CD4-positive, alpha-beta T cell treated with Interleukin-4 for 1 hour (primary cell): ENCODE measurements at regions not wholly inside any gene's neighbourhood (a gene's known extent, or its start where the extent isn't known, plus 50 kb on each side); places are given as distances from the start of the nearest gene placed in this dataset.
"Not testable (repeated sequence)": the region's sequence is repeated elsewhere in the genome, so short reads cannot be mapped to it uniquely, and the experiment has no call there.

Source experiments
- DNase-seq, 2 donors: peaks; one replicate each; pipeline ENCODE4 v3.0.0-alpha.2; 2020 to 2022

DNA sequence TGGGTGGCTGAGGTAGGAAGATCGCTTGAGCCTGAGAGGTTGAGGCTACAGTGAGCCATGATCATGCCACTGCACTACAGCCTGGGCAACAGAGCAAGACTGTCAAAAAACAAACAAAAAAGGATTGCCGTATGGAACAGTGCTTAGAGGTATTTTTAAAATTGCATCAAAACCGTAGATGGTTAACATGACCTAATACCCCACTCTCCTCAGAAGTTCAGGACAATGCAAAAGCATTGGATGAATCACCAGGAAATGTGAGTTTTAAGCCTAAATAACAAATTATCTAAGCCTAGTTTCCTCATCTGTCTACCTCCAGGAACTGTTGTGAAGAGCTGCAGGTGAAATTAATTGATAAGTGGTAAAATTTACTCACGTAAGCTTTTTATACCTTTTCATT, 123.8 kb upstream of the ID4 start:
- no peak for DNase-seq

- no peak for DNase-seq
These were observed 123.2 kb upstream of the ID4 start for GRCh38 chr6:19713984-19714383.

DNA sequence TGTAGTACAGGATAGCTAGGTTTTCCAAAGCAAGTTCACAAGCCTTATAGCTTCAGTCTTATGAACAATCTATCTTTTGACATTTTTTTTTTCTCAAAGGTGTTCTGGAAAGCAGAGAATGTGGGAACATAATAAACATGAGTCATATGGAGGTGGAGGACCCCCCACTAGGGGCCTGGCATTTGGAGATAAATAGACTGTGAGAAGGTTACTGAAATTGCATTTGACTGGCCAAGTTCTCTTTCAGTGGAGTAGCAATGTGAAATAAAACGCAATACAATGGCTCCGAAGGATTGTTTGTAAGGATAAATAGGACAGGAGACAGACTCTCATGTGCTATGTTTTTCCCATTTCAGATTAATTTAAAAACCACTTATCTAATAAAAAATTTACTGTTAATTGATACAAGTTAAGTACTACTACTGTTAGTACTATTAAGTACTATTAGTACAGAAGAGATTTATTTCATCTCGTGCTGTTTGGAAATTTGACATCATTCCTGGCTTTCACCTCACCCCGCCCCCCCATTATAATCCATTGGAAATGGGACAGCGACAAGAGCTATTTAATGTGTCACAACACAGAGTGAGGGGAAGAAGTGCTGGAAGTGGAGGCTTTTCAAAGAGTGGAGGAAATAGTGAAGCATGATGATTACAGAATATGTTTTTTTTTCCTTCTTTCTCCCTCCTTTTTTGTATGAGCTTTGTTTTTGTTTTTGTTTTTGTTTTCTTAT, 122.6 kb upstream of the ID4 start:
- DNase-seq, result no peak

GRCh38 chr6:19715167-19715551, 122.0 kb upstream of the ID4 start:
- DNase-seq, result no peak

DNA sequence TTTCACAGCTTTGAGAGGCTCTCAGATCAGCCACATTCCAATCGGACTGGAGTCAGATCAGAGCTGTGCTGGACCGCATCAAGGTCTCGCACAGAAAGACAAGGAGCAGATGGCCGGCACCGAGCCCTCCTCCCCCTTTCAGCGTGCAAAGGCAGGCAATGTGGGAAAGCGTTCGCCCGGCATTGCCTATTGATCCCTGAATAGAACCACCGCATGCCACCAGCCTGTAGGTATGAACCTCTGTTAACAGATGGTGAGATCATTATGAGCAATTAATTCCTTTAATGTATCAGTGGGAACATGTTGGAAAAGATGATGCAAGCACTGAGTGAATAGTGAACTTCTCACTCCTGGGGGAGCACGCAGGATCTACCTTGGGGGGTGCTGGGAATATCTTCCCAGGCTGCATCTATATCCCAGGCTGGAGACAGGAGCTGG, 117.5 kb upstream of the ID4 start:
- no peak for DNase-seq

- DNase-seq, result no peak
These were observed 115.3 kb upstream of the ID4 start for GRCh38 chr6:19721766-19722377.

DNA sequence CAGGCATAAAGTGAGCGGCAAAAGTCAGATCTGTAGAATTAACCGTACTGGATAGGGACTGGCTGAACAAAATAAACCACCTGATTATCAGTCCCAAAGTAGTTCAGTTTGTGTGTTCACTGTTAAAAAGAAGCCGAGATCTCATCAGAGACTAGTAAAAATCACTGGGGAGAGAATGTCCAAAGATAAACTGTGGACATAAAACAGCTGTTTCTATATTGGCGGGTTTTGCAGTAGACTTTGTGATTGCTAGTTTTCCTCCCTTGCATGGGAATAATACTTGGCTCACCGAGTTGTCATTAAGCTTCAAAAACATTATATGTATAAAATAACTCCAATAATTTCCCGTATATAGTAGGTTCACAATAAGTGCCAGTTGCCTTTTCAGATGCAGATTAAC, 114.2 kb upstream of the ID4 start:
- no peak for DNase-seq

DNA sequence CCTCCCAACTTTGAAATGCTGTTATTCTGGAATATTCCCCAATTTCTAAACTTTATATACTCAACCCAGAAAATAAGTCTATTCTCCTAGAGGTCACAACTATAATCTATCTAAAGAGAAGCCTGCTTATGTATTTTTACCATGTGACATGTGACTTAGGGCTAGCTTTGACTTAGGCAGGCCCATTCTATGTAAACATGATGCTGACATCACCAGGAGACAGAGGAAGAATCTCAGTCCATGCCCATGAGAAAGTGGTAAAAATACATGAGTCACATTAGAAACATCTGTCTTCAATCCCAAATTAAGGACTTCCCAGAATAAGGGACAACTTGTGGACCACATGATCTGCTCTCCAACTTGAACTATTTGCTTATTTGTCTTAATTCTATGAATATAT, 113.6 kb upstream of the ID4 start:
- DNase-seq, result no peak

GRCh38 chr6:19725436-19725835, 111.7 kb upstream of the ID4 start:
- DNase-seq, result not testable (repeated sequence)

DNA sequence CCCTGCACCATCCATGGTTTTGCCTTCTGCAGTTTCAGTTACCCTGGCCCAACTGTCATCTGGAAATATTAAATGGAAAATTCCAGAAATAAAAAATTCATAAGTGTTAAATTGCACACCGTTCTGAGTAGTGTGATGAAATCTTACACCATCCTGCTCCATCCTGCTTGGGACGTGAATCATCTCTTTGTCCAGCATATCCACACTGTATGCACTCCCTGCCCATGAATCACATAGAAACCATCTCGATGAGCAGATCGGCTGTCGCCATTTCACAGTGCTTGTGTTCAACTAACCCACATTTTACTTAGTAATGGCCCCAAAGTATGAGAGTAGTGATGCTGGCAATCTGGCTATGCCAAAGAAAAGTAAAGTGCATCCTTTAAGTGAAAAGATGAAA, 105.9 kb upstream of the ID4 start:
- no peak for DNase-seq

DNA sequence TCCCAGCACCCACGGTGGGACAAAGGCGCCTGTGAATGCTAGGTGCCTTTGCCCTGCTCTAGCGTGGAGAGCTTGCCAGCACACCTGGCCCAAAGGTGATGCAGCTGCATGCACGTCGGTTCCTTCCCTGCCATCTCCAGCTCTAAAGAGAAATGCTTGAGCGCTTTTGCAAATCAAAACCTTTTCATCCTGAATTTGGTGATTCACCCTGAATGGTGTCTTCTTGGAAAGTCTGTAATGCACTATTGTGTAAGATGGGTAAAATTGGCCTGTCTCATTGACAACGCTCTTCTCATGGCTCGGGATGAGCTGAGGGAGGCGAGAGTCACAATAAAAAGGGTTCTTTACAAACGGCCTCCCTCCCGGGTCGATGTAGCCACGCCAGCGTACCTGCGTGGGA, 103.1 kb upstream of the ID4 start:
- DNase-seq, result no peak

DNA sequence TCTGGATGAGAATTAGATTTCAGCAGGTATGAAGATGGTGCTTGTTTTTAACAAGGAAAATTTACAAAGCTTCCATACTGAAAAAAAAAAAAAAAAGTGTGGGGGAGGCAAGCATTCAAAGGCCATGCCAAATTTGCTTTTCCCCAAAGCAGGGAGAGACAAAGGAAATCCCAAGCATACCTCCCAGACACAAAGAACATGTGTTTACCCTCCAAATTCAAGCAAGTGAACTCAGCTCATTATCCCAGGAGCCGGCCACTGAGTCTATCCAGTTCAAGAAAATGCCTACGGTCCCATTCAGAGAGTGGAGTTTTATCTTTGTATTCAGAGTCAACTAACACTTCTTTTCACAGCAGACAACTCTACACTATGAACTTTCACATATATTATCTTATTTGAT, 102.7 kb upstream of the ID4 start:
- DNase-seq, result no peak

DNA sequence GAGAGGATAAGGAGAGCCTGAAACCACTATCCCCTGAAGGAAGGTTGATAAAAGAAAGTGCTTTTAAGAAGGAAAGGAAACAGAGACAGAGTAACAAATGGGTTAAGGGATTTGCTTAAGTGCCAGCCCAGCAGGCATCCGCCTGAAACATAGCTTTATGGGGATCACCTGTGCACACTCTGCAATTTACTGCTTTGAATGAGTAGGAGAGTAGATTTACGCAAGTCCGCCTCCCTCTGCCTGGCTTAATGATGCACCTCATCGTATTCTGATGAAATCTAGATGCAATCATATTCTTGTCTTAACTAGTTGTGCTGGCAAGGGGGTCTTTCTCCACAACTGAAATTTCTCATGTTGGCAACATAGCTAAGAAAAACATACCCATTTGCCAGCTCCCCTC, 101.1 kb upstream of the ID4 start:
- no peak for DNase-seq

DNA sequence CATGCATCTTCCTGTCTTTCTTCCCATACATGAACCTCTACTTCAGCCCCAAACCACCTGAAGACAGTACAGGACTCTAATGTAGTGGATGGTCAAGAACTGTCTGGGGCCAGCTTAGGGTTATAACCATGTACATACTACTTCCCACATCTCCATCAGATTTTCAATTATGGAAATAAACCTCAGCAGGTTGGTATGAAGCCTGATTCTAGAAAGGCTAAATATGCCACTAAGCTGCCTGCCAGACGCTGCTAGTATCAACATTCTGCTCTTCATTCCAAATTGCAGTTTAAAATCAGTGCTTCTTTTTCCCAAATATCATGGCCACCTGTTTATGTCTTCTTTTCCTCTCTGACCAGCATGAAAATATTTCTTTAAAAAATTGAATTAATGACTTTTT, 99.2 kb upstream of the ID4 start:
- DNase-seq, result no peak

DNA sequence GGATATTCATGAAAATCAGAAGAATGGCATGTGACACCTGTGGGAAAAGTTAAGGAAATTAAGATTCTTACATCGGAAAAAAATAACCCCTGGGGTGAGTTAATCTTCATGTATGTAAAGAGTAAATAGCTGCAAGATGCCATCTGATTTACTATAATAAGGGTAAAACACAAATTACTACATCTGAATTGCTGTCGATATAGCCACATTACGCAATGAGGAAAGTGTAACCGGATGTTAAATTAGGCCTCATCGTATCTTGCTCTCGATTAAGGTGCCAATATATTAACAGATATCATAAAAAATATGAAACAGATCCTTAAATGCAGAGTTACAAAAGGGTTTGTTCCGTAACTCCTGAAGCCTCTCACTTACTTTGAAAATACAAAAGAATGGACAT, 87.4 kb upstream of the ID4 start:
- DNase-seq, result no peak

DNA sequence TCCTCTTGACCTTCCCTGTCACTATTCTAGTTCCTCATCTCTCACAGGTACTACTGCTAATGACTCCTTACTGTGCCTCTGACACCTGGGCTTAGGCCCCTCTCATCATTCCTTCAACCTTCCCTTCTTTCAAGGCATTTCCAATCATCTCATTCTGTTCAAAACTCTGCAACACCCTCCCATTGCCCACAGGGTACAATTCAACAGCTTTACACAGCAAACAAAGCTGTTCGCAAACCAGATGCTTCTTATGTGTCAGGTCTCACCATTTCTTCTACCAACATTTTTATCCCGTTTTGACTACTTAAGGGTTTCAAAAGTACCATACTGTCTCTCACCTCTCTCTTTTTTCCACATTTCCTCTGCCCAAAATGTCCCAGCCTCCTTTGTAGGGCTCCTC, 84.4 kb upstream of the ID4 start:
- DNase-seq, result no peak

DNA sequence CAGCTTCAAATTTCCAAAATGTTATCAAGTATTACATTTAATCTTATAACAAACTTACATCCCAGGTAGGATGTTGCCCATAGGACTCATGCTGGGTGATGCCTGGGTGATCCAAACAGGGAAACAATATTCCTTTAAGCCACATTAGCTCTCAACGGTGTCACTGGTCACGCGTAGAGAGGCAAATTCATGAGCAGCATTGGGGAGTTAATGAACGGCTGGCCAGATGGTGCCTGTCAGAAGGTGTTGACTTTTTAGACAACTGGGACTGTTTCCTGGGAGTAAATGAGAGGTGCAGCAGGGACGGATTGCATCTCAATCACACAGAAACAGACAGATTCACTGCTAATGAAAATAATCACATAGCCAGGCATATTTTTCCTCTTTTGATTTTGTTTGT, 83.3 kb upstream of the ID4 start:
- no peak for DNase-seq

GRCh38 chr6:19754686-19755085, 82.5 kb upstream of the ID4 start:
- DNase-seq, result no peak

DNA sequence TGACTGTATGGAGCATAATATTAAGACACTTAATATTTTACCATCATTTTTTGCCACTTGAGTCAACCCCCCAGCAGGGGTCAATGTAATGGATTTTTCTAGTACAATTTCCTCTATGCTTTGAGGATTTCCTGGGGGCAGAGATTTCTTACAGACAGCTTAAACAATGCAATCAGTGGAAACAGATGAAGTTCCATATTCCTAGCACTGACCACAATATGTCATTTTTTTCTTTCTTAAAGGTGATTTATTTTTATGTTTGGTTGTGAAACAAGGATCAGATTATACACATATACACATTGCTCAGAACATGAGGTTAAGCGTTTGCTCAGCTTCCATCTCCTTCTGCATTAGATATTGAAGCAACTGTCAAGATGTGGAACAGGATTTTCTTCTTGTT, 82.0 kb upstream of the ID4 start:
- no peak for DNase-seq

- DNase-seq, result no peak
These were observed 80.1 kb upstream of the ID4 start for GRCh38 chr6:19757036-19757435.

DNA sequence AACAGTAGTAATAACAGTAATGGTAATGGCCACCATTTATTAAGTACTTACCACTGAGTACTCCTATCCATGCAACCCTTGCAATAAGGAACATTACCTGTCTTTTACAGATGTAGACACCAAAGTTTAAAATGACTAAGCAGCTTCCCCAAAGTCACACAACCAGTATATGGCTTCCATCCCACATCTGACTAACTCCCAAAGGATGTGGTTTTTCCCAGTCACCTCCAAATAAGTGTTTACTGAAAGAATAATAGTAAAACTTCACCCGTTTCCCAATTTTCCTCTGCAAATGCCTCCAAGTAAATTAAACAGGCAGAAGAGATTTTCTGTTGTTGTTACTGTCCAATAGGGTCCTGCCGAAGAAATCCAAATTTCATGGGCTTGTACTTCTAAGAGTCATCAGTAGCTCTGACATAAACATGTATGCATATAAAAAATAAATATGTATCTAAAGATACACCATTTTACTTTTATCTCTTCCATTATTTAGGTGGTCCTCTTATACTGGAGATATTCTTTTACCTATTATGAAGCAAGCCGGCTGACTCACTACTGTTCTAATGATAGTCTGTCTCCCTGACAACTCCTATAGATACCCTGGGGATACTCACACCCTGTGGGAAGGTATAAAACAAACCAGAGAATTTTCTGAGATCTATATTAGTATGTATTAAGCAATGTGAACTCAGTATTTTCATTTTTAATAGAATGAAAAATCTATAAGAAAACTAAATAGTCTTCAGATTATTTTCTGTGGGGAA, 77.9 kb upstream of the ID4 start:
- no peak for DNase-seq

- no peak for DNase-seq
These were observed 76.0 kb upstream of the ID4 start for GRCh38 chr6:19761121-19761520.

GRCh38 chr6:19771753-19772336, 65.3 kb upstream of the ID4 start:
- DNase-seq, result no peak

- no peak for DNase-seq
These were observed 64.3 kb upstream of the ID4 start for GRCh38 chr6:19772891-19773290.
